Keratinocyte (primary cell): ENCODE measurements at regions not wholly inside any gene's neighbourhood (a gene's known extent, or its start where the extent isn't known, plus 50 kb on each side); places are given as distances from the start of the nearest gene placed in this dataset.

Experiments
- DNase-seq: peaks from one replicate; pipeline ENCODE4 v3.0.0-alpha.2; 2011; ENCODE audit warnings: low read depth, missing footprints, low spot score
- FAIRE-seq: peaks from 2 replicates; lab custom pipeline; 2011; peaks lifted over from hg19 to GRCh38; lab: Jason Lieb, UNC
- H2AFZ ChIP-seq: 2 replicates; pipeline ENCODE4 v1.6.0; 2012; ENCODE audit warnings: low read length, control low read depth, inconsistent platforms; ENCODE audit not compliant: control insufficient read depth
- H3K27ac ChIP-seq: 2 replicates; pipeline ENCODE4 v1.5.1; 2011; ENCODE audit warnings: low read length; ENCODE audit not compliant: control insufficient read depth, insufficient read depth
- H3K27me3 ChIP-seq: 3 replicates; pipeline ENCODE4 v1.6.0; 2011; ENCODE audit warnings: low read length; ENCODE audit not compliant: control insufficient read depth, insufficient read depth; ENCODE audit errors: extremely low read depth
- H3K36me3 ChIP-seq, 2 experiments: 2 replicates in 1 of 2; 3 replicates in 1 of 2; pipeline ENCODE4 v1.5.1; 2011; ENCODE audit warnings: low read length in 2 of 2, mild to moderate bottlenecking in 1 of 2; ENCODE audit not compliant: control insufficient read depth in 2 of 2, insufficient read depth in 2 of 2; ENCODE audit errors: extremely low read depth in 1 of 2
- H3K4me1 ChIP-seq: 3 replicates; pipeline ENCODE4 v1.5.1; 2011; ENCODE audit warnings: low read length; ENCODE audit not compliant: control insufficient read depth, insufficient read depth; ENCODE audit errors: extremely low read depth
- H3K4me2 ChIP-seq: 3 replicates; pipeline ENCODE4 v1.6.0; 2011; ENCODE audit warnings: low read depth, low read length; ENCODE audit not compliant: control insufficient read depth, insufficient read depth; ENCODE audit errors: extremely low read depth
- H3K4me3 ChIP-seq, 3 experiments: fragments of 200-600 bp in 1 of 3; sonication (generic) in 1 of 3; 2 replicates in 2 of 3; 3 replicates in 1 of 3; pipeline ENCODE4 v1.5.1; 2011 to 2016; ENCODE audit warnings: low read length in 3 of 3, mild to moderate bottlenecking in 3 of 3, control low read depth in 2 of 3, inconsistent platforms in 1 of 3, low read depth in 1 of 3, mixed read lengths in 1 of 3, mixed run types in 1 of 3, moderate library complexity in 1 of 3; ENCODE audit not compliant: control insufficient read depth in 2 of 3, insufficient read depth in 2 of 3; ENCODE audit errors: extremely low read depth in 1 of 3
- H3K79me2 ChIP-seq: 2 replicates; pipeline ENCODE4 v1.6.0; 2012; ENCODE audit warnings: low read length; ENCODE audit not compliant: control insufficient read depth, insufficient read depth
- H3K9ac ChIP-seq: 3 replicates; pipeline ENCODE4 v1.6.0; 2011; ENCODE audit warnings: low read length; ENCODE audit not compliant: control insufficient read depth, insufficient read depth; ENCODE audit errors: extremely low read depth
- H3K9me1 ChIP-seq: 3 replicates; pipeline ENCODE4 v1.6.0; 2011; ENCODE audit warnings: low read length; ENCODE audit not compliant: control insufficient read depth, insufficient read depth; ENCODE audit errors: extremely low read depth
- H3K9me3 ChIP-seq: 2 replicates; pipeline ENCODE4 v1.5.1; 2012; ENCODE audit warnings: low read depth, low read length; ENCODE audit not compliant: control insufficient read depth
- H4K20me1 ChIP-seq: 3 replicates; pipeline ENCODE4 v1.6.0; 2011; ENCODE audit warnings: low read length; ENCODE audit not compliant: control insufficient read depth, insufficient read depth; ENCODE audit errors: extremely low read depth
- CTCF ChIP-seq, 3 experiments: IDR thresholded peaks in 1 of 3; conservative IDR thresholded peaks in 1 of 3; optimal IDR thresholded peaks in 1 of 3; 2 replicates in 2 of 3; 3 replicates in 1 of 3; pipeline versions ENCODE3 to v1.5.1; 2011; ENCODE audit warnings: low read length in 3 of 3, mild to moderate bottlenecking in 3 of 3, moderate library complexity in 2 of 3, control low read depth in 1 of 3, inconsistent platforms in 1 of 3; ENCODE audit not compliant: insufficient read depth in 2 of 3; ENCODE audit errors: extremely low read depth in 1 of 3
- EZH2 ChIP-seq: IDR thresholded peaks from one replicate; pipeline ENCODE4 v1.6.1; 2012; ENCODE audit warnings: inconsistent platforms, mild to moderate bottlenecking, low read length, moderate library complexity
- dilution Hi-C: fragments of 300-500 bp; cut with MboI; formaldehyde crosslinking; loops from one replicate; pipeline ENCODE4 v1.7.0; 2020; ENCODE audit warnings: low sequenced_read_pairs; ENCODE audit not compliant: extremely low pct_ligation_motif_present

- dilution Hi-C loops, result no loop called here
- no peaks in the 10 kb centered on the region for H3K9me1 ChIP-seq
These were observed 49.9 kb upstream of the FGF13 start for GRCh38 chrX:138761380-138761779.

More at GRCh38 chrX:138761380-138761779, 49.9 kb upstream of the FGF13 start:
- no peaks in the 10 kb centered on the region for H3K36me3 ChIP-seq
- no peak overlapping the region for H2AFZ ChIP-seq
- H3K27me3 ChIP-seq, result no peaks in the 10 kb centered on the region
- no peak for DNase-seq
- H3K9me3 ChIP-seq, result no peaks in the 10 kb centered on the region
- no peaks in the 10 kb centered on the region for H3K79me2 ChIP-seq
- H3K4me2 ChIP-seq, result no peak overlapping the region
- TF ChIP-seq EZH2, result no peak
- no peak for TF ChIP-seq CTCF (optimal IDR thresholded peaks at IDR 0.05 in 1 of 3, IDR thresholded peaks at IDR 0.05 in 1 of 3, conservative IDR thresholded peaks at IDR 0.05 in 1 of 3; ENCODE audit: extremely low read depth in 1 of 3, insufficient read depth in 2 of 3, low read length in 3 of 3)
- no peak overlapping the region for H3K4me3 ChIP-seq
- H3K9ac ChIP-seq, result no peak overlapping the region
- no peaks in the 10 kb centered on the region for H4K20me1 ChIP-seq
- no peaks in the 10 kb centered on the region for H3K4me1 ChIP-seq
- no peak for FAIRE-seq
- no peak overlapping the region for H3K27ac ChIP-seq
